Fibroblast of lung (primary cell): ENCODE measurements at regions not wholly inside any gene's neighbourhood (a gene's known extent, or its start where the extent isn't known, plus 50 kb on each side); places are given as distances from the start of the nearest gene placed in this dataset.

Source experiments
- EZH2 ChIP-seq: IDR thresholded peaks from 2 replicates; pipeline ENCODE4 v1.5.1; 2012; ENCODE audit warnings: low read length, control low read depth, mild to moderate bottlenecking; ENCODE audit errors: missing control alignments
- TF ChIP-seq, protein P1 (sequence below), 2 donors: IDR thresholded peaks in 1 of 2; conservative IDR thresholded peaks in 1 of 2; 1 replicate in 1 of 2; 2 replicates in 1 of 2; pipeline ENCODE4 v1.5.1; 2011 to 2012; ENCODE audit warnings: low read length in 2 of 2, control low read depth in 1 of 2, inconsistent platforms in 1 of 2, low read depth in 1 of 2, mild to moderate bottlenecking in 1 of 2

- TF ChIP-seq, protein P1, sequence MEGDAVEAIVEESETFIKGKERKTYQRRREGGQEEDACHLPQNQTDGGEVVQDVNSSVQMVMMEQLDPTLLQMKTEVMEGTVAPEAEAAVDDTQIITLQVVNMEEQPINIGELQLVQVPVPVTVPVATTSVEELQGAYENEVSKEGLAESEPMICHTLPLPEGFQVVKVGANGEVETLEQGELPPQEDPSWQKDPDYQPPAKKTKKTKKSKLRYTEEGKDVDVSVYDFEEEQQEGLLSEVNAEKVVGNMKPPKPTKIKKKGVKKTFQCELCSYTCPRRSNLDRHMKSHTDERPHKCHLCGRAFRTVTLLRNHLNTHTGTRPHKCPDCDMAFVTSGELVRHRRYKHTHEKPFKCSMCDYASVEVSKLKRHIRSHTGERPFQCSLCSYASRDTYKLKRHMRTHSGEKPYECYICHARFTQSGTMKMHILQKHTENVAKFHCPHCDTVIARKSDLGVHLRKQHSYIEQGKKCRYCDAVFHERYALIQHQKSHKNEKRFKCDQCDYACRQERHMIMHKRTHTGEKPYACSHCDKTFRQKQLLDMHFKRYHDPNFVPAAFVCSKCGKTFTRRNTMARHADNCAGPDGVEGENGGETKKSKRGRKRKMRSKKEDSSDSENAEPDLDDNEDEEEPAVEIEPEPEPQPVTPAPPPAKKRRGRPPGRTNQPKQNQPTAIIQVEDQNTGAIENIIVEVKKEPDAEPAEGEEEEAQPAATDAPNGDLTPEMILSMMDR (conservative IDR thresholded peaks at IDR 0.05 in 1 of 2, IDR thresholded peaks at IDR 0.05 in 1 of 2; ENCODE audit: low read depth in 1 of 2, low read length in 2 of 2) = no peak
- no peak for TF ChIP-seq EZH2
These were observed 58.3 kb upstream of the CIBAR2 start for GRCh38 chr16:85170590-85171003.
